Gastrocnemius medialis (tissue), 4 donors: ENCODE measurements at regions not wholly inside any gene's neighbourhood (a gene's known extent, or its start where the extent isn't known, plus 50 kb on each side); places are given as distances from the start of the nearest gene placed in this dataset.

ENCODE experiments used
- ATAC-seq, 2 donors: fragments of 150-250 bp; one replicate each; pipeline ENCODE4 v1.9.1; 2016
- DNase-seq, 2 donors: peaks; one replicate each; pipeline ENCODE4 v3.0.0-alpha.2; 2019
- H3K27ac ChIP-seq, 4 donors: fragments of 200-600 bp; sonication (generic); 1 replicate in 1 of 4; 2 replicates in 3 of 4; pipeline ENCODE4 v1.5.1; 2016 to 2018; ENCODE audit warnings: mild to moderate bottlenecking in 2 of 4, moderate library complexity in 1 of 4
- H3K27me3 ChIP-seq, 3 donors: fragments of 200-600 bp; sonication (generic) in 2 of 3; 1 replicate in 1 of 3; 2 replicates in 2 of 3; pipeline versions ENCODE4 v1.5.1 to v1.6.0; 2016 to 2019; ENCODE audit warnings: mild to moderate bottlenecking in 1 of 3, moderate library complexity in 1 of 3
- H3K36me3 ChIP-seq, 2 donors: fragments of 200-600 bp; sonication (generic) in 1 of 2; one replicate each; pipeline ENCODE4 v1.5.1; 2017 to 2018
- H3K4me1 ChIP-seq, 2 donors: fragments of 200-600 bp; sonication (generic) in 1 of 2; one replicate each; pipeline ENCODE4 v1.5.1; 2016 to 2017; ENCODE audit warnings: mild to moderate bottlenecking in 2 of 2
- H3K4me3 ChIP-seq, 4 donors: fragments of 200-600 bp; sonication (generic) in 3 of 4; 1 replicate in 1 of 4; 2 replicates in 3 of 4; pipeline ENCODE4 v1.5.1; 2016 to 2019; ENCODE audit warnings: mild to moderate bottlenecking in 2 of 4
- H3K9me3 ChIP-seq, 3 donors: fragments of 200-600 bp; sonication (generic) in 2 of 3; 1 replicate in 1 of 3; 2 replicates in 2 of 3; pipeline ENCODE4 v1.5.1; 2016 to 2019
- CTCF ChIP-seq, 5 experiments: fragments of 450-650 bp in 3 of 5; fragments of 200-600 bp in 2 of 5; sonication (generic) in 2 of 5; IDR thresholded peaks in 4 of 5; conservative IDR thresholded peaks in 1 of 5; 1 replicate in 4 of 5; 2 replicates in 1 of 5; pipeline ENCODE4 v1.5.1; 2016 to 2019; ENCODE audit warnings: antibody characterized with exemption in 5 of 5, mild to moderate bottlenecking in 3 of 5, moderate library complexity in 3 of 5
- POLR2A ChIP-seq, 2 donors: fragments of 450-650 bp; IDR thresholded peaks; one replicate each; pipeline ENCODE4 v1.6.1; 2017; ENCODE audit warnings: antibody characterized with exemption in 2 of 2, mild to moderate bottlenecking in 2 of 2, moderate library complexity in 2 of 2
- in situ Hi-C, 4 donors: fragments of 200-750 bp; cut with MboI; loops; one replicate each; pipeline versions ENCODE4 v1.15.0 to v1.8.0; 2017; ENCODE audit warnings: low sequenced_read_pairs in 4 of 4
- intact Hi-C: fragments of 100-400 bp; cut with DNase I; formaldehyde crosslinking; loops from one replicate; pipeline ENCODE4 v1.15.1; 2023; ENCODE audit warnings: low total_unique reads

GRCh38 chr16:64657316-64658011, 464.4 kb downstream of the CDH11 start:
- Histone ChIP-seq H3K4me1 (no peaks in the 10 kb centered on the region), H3K9me3 (no peaks in the 10 kb centered on the region), H3K4me3 (no peak overlapping the region), H3K27me3 (no peaks in the 10 kb centered on the region), H3K36me3 (no peaks in the 10 kb centered on the region), H3K27ac (no peak overlapping the region)
- TF ChIP-seq POLR2A (IDR thresholded peaks at IDR 0.05) (no peak), CTCF (IDR thresholded peaks at IDR 0.05 in 4 of 5, conservative IDR thresholded peaks at IDR 0.05 in 1 of 5) (no peak)
- DNase-seq, result no peak
- in situ Hi-C loops, result no loop called here
- no peak for ATAC-seq
- intact Hi-C loops, result no loop called here

- Histone ChIP-seq H3K9me3 (no peaks in the 10 kb centered on the region), H3K27me3 (no peaks in the 10 kb centered on the region), H3K4me3 (no peak overlapping the region), H3K27ac (no peak overlapping the region), H3K36me3 (no peaks in the 10 kb centered on the region), H3K4me1 (no peaks in the 10 kb centered on the region)
- intact Hi-C loops, result no loop called here
- ATAC-seq (no peak), DNase-seq (no peak)
- in situ Hi-C loops, result no loop called here
- TF ChIP-seq POLR2A (IDR thresholded peaks at IDR 0.05) (no peak), CTCF (IDR thresholded peaks at IDR 0.05 in 4 of 5, conservative IDR thresholded peaks at IDR 0.05 in 1 of 5) (no peak)
These were observed 465.4 kb downstream of the CDH11 start for GRCh38 chr16:64656471-64656870.

GRCh38 chr16:64654178-64654577, 467.7 kb downstream of the CDH11 start:
- TF ChIP-seq CTCF (IDR thresholded peaks at IDR 0.05 in 4 of 5, conservative IDR thresholded peaks at IDR 0.05 in 1 of 5), result no peak
- no peak for TF ChIP-seq POLR2A (IDR thresholded peaks at IDR 0.05)

GRCh38 chr16:64648282-64648681, 473.6 kb downstream of the CDH11 start:
- H3K4me1 ChIP-seq, result no peaks in the 10 kb centered on the region
- H3K27me3 ChIP-seq, result no peaks in the 10 kb centered on the region
- H3K4me3 ChIP-seq, result no peak overlapping the region
- no peak overlapping the region for H3K27ac ChIP-seq
- intact Hi-C loops (no loop called here), in situ Hi-C loops (no loop called here)
- DNase-seq (no peak), ATAC-seq (no peak)
- no peaks in the 10 kb centered on the region for H3K9me3 ChIP-seq
- TF ChIP-seq POLR2A (IDR thresholded peaks at IDR 0.05) (no peak), CTCF (IDR thresholded peaks at IDR 0.05 in 4 of 5, conservative IDR thresholded peaks at IDR 0.05 in 1 of 5) (no peak)
- H3K36me3 ChIP-seq, result no peaks in the 10 kb centered on the region

More at GRCh38 chr16:64654178-64654577, 467.7 kb downstream of the CDH11 start:
- Histone ChIP-seq H3K27ac (no peak overlapping the region), H3K27me3 (no peaks in the 10 kb centered on the region), H3K36me3 (no peaks in the 10 kb centered on the region), H3K4me3 (no peak overlapping the region), H3K9me3 (no peaks in the 10 kb centered on the region), H3K4me1 (no peaks in the 10 kb centered on the region)
- in situ Hi-C loops, result no loop called here
- no peak for DNase-seq
- intact Hi-C loops, result no loop called here
- ATAC-seq, result no peak

- intact Hi-C loops, result no loop called here
These were observed 480.5 kb downstream of the CDH11 start for GRCh38 chr16:64641343-64641742.

More at GRCh38 chr16:64641343-64641742, 480.5 kb downstream of the CDH11 start:
- ATAC-seq (no peak), DNase-seq (no peak)
- Histone ChIP-seq H3K9me3 (no peaks in the 10 kb centered on the region), H3K4me1 (no peaks in the 10 kb centered on the region), H3K27me3 (no peaks in the 10 kb centered on the region), H3K4me3 (no peak overlapping the region), H3K36me3 (no peaks in the 10 kb centered on the region), H3K27ac (no peak overlapping the region)
- no peak for TF ChIP-seq POLR2A (IDR thresholded peaks at IDR 0.05)
- in situ Hi-C loops, result no loop called here
